Activated T-helper 1 cell treated with anti-CD3 and anti-CD28 coated beads, Interleukin-2, amount 50 U/mL, for 16 hours (primary cell): ENCODE measurements at regions not wholly inside any gene's neighbourhood (a gene's known extent, or its start where the extent isn't known, plus 50 kb on each side); places are given as distances from the start of the nearest gene placed in this dataset.

Experiments used
- DNase-seq, 2 donors: peaks; one replicate each; pipeline ENCODE4 v3.0.0-alpha.2; 2020; ENCODE audit warnings: low read depth in 1 of 2, low spot score in 1 of 2

GRCh38 chr3:46091741-46092701 is 64.7 kb upstream of the XCR1 start:
- DNase-seq, result no peak

- DNase-seq, result no peak
These were observed 63.8 kb upstream of the XCR1 start for GRCh38 chr3:46091046-46091445.

- DNase-seq, result no peak
These were observed 62.9 kb upstream of the XCR1 start for GRCh38 chr3:46090161-46090591.

- no peak for DNase-seq
These were observed 62.1 kb upstream of the XCR1 start for GRCh38 chr3:46089237-46090011.

GRCh38 chr3:46087871-46088270 is 60.6 kb upstream of the XCR1 start:
- DNase-seq, result no peak

GRCh38 chr3:46086986-46087385 is 59.7 kb upstream of the XCR1 start:
- DNase-seq, result no peak

GRCh38 chr3:46086083-46086437 is 58.8 kb upstream of the XCR1 start:
- DNase-seq, result no peak

GRCh38 chr3:46085421-46086082 is 58.3 kb upstream of the XCR1 start:
- no peak for DNase-seq

GRCh38 chr3:46083956-46084355 is 56.7 kb upstream of the XCR1 start:
- DNase-seq, result no peak

- DNase-seq, result no peak
These were observed 55.6 kb upstream of the XCR1 start for GRCh38 chr3:46082849-46083248.

GRCh38 chr3:46082021-46082420 is 54.7 kb upstream of the XCR1 start:
- no peak for DNase-seq

- no peak for DNase-seq
These were observed 53.7 kb upstream of the XCR1 start for GRCh38 chr3:46080969-46081345.

- DNase-seq, result no peak
These were observed 53.1 kb upstream of the XCR1 start for GRCh38 chr3:46080124-46080968.

- peak; percentile 71 to 75 for DNase-seq
These were observed 51.6 kb upstream of the XCR1 start for GRCh38 chr3:46078712-46079400.
